ENCODE measurements at regions not wholly inside any gene's neighbourhood (a gene's known extent, or its start where the extent isn't known, plus 50 kb on each side); places are given as distances from the start of the nearest gene placed in this dataset. TPM values are rescaled to one million over a fixed set of nuclear protein-coding genes. Genes with fewer than 3 reads are reported as not detected.

DNA sequence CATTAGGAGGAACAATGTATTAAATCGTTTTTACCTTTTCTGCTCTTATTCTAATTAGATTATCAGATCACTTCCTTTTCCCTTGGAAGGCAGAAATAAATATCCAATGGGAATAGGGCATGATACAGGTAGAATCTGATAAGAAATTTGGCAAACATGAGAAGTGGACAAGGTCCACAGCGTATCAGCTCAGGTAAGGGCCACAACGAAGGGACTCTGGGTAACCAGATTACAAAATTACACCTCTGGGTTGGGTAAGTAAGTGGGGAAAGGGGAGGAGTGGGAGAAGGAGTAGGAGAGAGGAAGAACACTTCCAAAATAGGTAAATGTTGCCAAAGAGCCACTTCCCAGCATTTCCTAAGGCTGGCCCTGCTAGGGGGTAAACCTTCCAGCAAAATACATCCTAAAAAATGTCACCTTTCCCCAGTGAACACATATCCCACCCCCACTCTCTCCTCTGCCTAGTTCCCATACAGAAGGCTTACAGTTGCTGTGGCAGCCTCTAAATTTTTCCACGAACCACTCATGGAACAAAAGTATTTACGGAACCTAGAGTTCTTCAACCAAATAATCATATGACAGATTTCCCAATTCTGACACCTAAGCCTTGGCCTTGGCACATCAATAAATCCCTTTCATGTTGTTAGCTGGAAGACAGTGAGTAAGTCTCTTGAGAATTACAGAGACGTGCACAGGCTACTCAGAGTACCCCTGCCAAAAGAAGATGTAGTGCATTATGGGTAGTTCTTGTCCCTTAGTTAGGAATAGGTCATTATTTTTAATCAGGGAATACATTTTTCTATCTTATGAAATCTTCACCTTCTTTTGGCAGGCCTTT is 51.5 kb upstream of the DLX6 start (continued):
- TF ChIP-seq IRF3 (IDR thresholded peaks at IDR 0.05) = no peak
- no peak for TF ChIP-seq SRF (IDR thresholded peaks at IDR 0.05; ENCODE audit: low read depth in 2 of 2, low read length in 2 of 2)
- TF ChIP-seq HDAC6 (IDR thresholded peaks at IDR 0.05; ENCODE audit: unreplicated experiment) = no peak
- TF ChIP-seq RB1 (IDR thresholded peaks at IDR 0.05; ENCODE audit: borderline replicate concordance) = no peak

Small RNA genes lying in the stretch of these regions (small RNA-seq; reads per million reads assigned to genes)
- gene RN7SL252P = not detected

Measured in GM12878 (cell line).